ENCODE measurements at regions not wholly inside any gene's neighbourhood (a gene's known extent, or its start where the extent isn't known, plus 50 kb on each side); places are given as distances from the start of the nearest gene placed in this dataset.

DNA sequence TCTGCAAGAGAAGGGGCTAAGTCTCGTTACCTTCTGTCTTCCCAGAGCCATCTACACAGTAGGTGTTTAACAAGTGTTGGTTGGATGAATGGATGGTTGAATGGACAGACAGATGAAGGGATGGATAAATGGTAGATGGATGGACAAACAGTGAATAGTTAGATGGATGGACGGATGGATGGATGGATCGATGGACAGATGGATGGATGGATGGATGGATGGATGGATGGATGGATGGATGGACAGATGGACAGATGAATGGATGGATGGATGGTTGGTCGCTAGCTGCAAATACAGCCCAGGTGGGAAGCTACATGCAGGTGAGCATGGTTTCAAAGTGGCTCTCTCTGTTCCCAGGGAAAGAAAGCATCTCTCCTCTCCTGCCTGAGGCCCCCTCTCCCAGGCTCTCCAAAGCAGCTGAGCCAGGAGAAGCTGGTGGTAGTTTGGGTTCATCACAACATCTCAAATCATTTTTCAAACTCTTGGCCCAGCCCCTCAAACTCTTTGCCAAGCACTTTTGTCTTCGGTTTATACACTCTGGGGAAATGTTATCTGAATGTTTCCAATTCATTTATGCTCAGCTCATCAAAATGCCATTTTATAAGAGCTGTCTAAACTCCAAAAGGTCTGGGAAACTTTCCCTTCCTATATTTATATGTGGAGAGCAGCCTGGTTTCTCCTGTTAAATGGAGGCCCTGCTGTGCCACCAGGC, 192.7 kb downstream of the ANAPC1 start:
- Histone ChIP-seq H3K4me2 (ENCODE audit: low read depth, low read length) (no peak overlapping the region), H2BK5ac (ENCODE audit: low read depth, low read length, poor library complexity, severe bottlenecking) (no peak overlapping the region), H2AK9ac (replicated peaks; ENCODE audit: low read depth, low read length, poor library complexity) (no peak overlapping the region), H2BK15ac (ENCODE audit: low read depth, low read length) (no peak overlapping the region), H2AFZ (replicated peaks; ENCODE audit: low read length, poor library complexity) (no peak overlapping the region), H3K9me1 (ENCODE audit: insufficient read depth, low read length) (no peaks in the 10 kb centered on the region), H4K91ac (ENCODE audit: insufficient read depth, low read depth, low read length) (no peak overlapping the region), H3K18ac (ENCODE audit: low read depth, low read length) (no peak overlapping the region), H4K20me1 (ENCODE audit: insufficient read depth, low read length) (no peaks in the 10 kb centered on the region), H3K36me3 (ENCODE audit: control insufficient read depth, insufficient read depth, low read length) (no peaks in the 10 kb centered on the region), H3K79me1 (ENCODE audit: low read depth in 1 of 2, low read length in 2 of 2) (no peaks in the 10 kb centered on the region), H3K4ac (ENCODE audit: low read depth, low read length) (no peak overlapping the region), H3K27me3 (ENCODE audit: control insufficient read depth, insufficient read depth, low read length) (peaks cover 25% of the 10 kb centered on the region), H3K23ac (ENCODE audit: low read depth, low read length) (no peak overlapping the region), H3K14ac (replicated peaks; ENCODE audit: low read depth, low read length) (no peak overlapping the region), H4K5ac (ENCODE audit: low read depth, low read length) (no peak overlapping the region), H4K8ac (ENCODE audit: low read depth in 2 of 2, low read length in 2 of 2) (no peak overlapping the region), H3K9ac (ENCODE audit: low read depth, low read length) (no peak overlapping the region), H3K4me1 (ENCODE audit: control insufficient read depth, insufficient read depth, low read length) (no peaks in the 10 kb centered on the region), H2BK20ac (ENCODE audit: low read depth, low read length) (no peak overlapping the region), H3K56ac (ENCODE audit: extremely low read depth, insufficient read depth, low read length) (no peak overlapping the region), H2BK120ac (ENCODE audit: low read depth, low read length) (no peak overlapping the region), H3K9me3 (ENCODE audit: control insufficient read depth, insufficient read depth, low read length) (peaks cover 5% of the 10 kb centered on the region), H3K4me3 (ENCODE audit: insufficient read depth, low read depth, low read length) (no peak overlapping the region), H3K27ac (ENCODE audit: insufficient read depth, low read length) (no peak overlapping the region), H2AK5ac (ENCODE audit: low read depth, low read length) (no peak overlapping the region)
- ChIA-PET POLR2A (ENCODE audit: unreplicated experiment) (no interaction called here), CTCF (interaction anchor here (1.1 to 1.2 kb wide), 2 partner anchors 15 kb away, joined by 3 read pairs; no protein-coding TSS in a partner anchor)
- TF ChIP-seq, protein P1, sequence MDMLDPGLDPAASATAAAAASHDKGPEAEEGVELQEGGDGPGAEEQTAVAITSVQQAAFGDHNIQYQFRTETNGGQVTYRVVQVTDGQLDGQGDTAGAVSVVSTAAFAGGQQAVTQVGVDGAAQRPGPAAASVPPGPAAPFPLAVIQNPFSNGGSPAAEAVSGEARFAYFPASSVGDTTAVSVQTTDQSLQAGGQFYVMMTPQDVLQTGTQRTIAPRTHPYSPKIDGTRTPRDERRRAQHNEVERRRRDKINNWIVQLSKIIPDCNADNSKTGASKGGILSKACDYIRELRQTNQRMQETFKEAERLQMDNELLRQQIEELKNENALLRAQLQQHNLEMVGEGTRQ (IDR thresholded peaks at IDR 0.05; ENCODE audit: low read depth, low read length) = no peak
- no peak for TF ChIP-seq RFX5 (IDR thresholded peaks at IDR 0.05; ENCODE audit: low read depth, low read length)
- intact Hi-C loops (cut with micrococcal nuclease) = no loop called here
- WGBS, 2 experiments (ENCODE audit: extremely low coverage in 2 of 2, insufficient read length in 1 of 2) = 95% methylated on average over 2 of the region's 5 CpGs; no CpG with 5 or more reads in 1 of the 2 experiments
- ATAC-seq (ENCODE audit: low read depth) (no peak), DNase-seq (no peak)
- dilution Hi-C loops (cut with HindIII; ENCODE audit: low sequenced_read_pairs, unreplicated experiment) = no loop called here
- in situ Hi-C loops (cut with MboI; ENCODE audit: low sequenced_read_pairs) = no loop called here
- BruUV-seq (replicated peaks) = no TSS peak
